ENCODE measurements at regions not wholly inside any gene's neighbourhood (a gene's known extent, or its start where the extent isn't known, plus 50 kb on each side); places are given as distances from the start of the nearest gene placed in this dataset.

DNA sequence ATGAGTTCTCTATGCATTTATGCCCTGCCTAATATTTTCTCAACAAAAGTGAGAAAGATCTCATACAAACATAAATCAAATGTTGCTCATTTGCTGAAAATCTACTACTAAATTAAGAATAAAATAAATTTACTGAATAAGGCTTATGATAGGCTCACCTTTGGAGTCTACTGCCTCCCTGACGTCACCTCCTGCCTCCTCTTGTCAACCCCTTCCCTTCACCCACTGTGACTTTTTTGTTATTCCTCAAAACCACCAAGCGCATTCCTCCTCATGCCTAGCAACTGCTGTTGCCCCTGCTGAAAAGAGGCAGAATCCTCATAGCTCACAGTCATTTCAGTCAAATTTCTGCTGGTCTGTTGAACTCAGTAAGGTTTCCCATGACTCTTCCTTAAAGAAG lies 2422.2 kb downstream of the TP53TG3F start:
- no peak overlapping the region for H3K4me3 ChIP-seq (ENCODE audit: low read depth, low read length)
- no peak for TF ChIP-seq CTCF (conservative IDR thresholded peaks at IDR 0.05; ENCODE audit: low read depth, low read length)
- no peak for DNase-seq (ENCODE audit: low read depth)

DNA sequence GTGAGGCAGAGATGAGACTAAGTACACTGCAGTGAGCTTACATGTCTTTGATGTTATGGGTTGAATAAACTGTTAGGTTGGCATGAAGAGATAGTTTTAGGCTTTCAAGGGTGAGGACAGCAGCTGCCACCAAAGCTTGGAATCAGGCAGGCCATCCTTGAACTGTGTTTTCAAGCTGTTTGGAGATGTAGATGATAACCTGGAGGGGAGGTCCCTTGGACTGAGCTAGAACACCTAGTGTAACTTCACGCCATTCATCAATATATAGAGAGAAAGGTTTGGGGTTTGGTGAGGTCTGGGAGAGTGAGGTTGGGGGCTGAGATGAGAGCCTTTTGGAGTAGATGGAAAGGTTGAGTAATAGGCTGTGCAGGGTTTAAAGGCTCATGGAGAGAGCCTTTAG lies 2447.0 kb downstream of the TP53TG3F start:
- DNase-seq (ENCODE audit: low read depth): no peak
- H3K4me3 ChIP-seq (ENCODE audit: low read depth, low read length): no peak overlapping the region
- no peak for TF ChIP-seq CTCF (conservative IDR thresholded peaks at IDR 0.05; ENCODE audit: low read depth, low read length)

DNA sequence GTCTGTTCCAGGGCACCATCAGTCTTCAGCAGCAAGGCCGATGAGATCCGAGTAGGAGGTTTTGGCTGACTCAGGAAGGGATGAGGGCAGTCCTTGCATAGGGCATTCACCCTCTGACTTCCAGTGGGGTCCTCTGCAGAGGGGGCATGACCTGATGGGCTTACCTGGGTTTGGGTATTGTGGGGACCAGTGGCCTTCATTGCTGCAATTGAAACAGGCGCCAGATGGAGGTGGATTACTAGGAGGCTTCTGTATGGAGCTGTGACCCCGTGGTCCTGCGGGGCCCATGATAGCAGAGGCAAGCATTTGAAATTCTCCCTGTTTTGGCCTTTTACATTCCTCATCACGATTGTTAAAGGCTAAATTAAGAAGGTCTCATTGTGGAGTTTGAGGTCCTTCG lies 2448.7 kb downstream of the TP53TG3F start:
- no peak for DNase-seq (ENCODE audit: low read depth)
- TF ChIP-seq CTCF (conservative IDR thresholded peaks at IDR 0.05; ENCODE audit: low read depth, low read length): no peak
- H3K4me3 ChIP-seq (ENCODE audit: low read depth, low read length): no peak overlapping the region

GRCh38 chr16:35908942-35909341 lies 2449.5 kb downstream of the TP53TG3F start:
- no peak for DNase-seq (ENCODE audit: low read depth)
- peak; percentile 42 for TF ChIP-seq CTCF (conservative IDR thresholded peaks at IDR 0.05; ENCODE audit: low read depth, low read length)
- no peak overlapping the region for H3K4me3 ChIP-seq (ENCODE audit: low read depth, low read length)

GRCh38 chr16:35909351-35909954 lies 2450.0 kb downstream of the TP53TG3F start:
- TF ChIP-seq CTCF (conservative IDR thresholded peaks at IDR 0.05; ENCODE audit: low read depth, low read length): no peak
- no peak for DNase-seq (ENCODE audit: low read depth)
- H3K4me3 ChIP-seq (ENCODE audit: low read depth, low read length): no peak overlapping the region

GRCh38 chr16:35910409-35910808 lies 2451.0 kb downstream of the TP53TG3F start:
- DNase-seq (ENCODE audit: low read depth): no peak

More at GRCh38 chr16:35910409-35910808, 2451.0 kb downstream of the TP53TG3F start:
- H3K4me3 ChIP-seq (ENCODE audit: low read depth, low read length): no peak overlapping the region
- no peak for TF ChIP-seq CTCF (conservative IDR thresholded peaks at IDR 0.05; ENCODE audit: low read depth, low read length)
